ENCODE measurements at regions not wholly inside any gene's neighbourhood (a gene's known extent, or its start where the extent isn't known, plus 50 kb on each side); places are given as distances from the start of the nearest gene placed in this dataset.

GRCh38 chr3:18847583-18848197 lies 300.6 kb upstream of the KCNH8 start:
- no peak overlapping the region for H4K8ac ChIP-seq (replicated peaks; ENCODE audit: insufficient read length, low read depth, low read length)
- no peak overlapping the region for H2BK15ac ChIP-seq (ENCODE audit: low read depth, low read length)
- no peak overlapping the region for H2AK5ac ChIP-seq (ENCODE audit: insufficient read length, low read length)
- no CpG with 5 or more reads among the region's 5 CpGs for WGBS (ENCODE audit: extremely low coverage, insufficient read length, low lambda C conversion rate)
- no peak overlapping the region for H4K5ac ChIP-seq (ENCODE audit: insufficient read length, low read depth, low read length)
- H3K23ac ChIP-seq (ENCODE audit: insufficient read length, low read depth, low read length): no peak overlapping the region
- no peaks in the 10 kb centered on the region for H3K23me2 ChIP-seq (ENCODE audit: insufficient read length, low read depth, low read length, poor library complexity, severe bottlenecking)
- no peak overlapping the region for H2AFZ ChIP-seq (ENCODE audit: low read length)
- H3K27me3 Mint-ChIP-seq (ENCODE audit: low read depth): no peaks in the 10 kb centered on the region
- no peak overlapping the region for H3T11ph ChIP-seq (ENCODE audit: low read length)
- no peak overlapping the region for H3K18ac ChIP-seq (ENCODE audit: insufficient read length, low read depth, low read length)
- H2BK120ac ChIP-seq (ENCODE audit: low read depth, low read length, poor library complexity, severe bottlenecking): no peak overlapping the region
- H3K14ac ChIP-seq (ENCODE audit: insufficient read depth, low read length): no peak overlapping the region
- no peak overlapping the region for H3K27ac ChIP-seq (ENCODE audit: insufficient read length, low read depth, low read length)
- H4K20me1 ChIP-seq (ENCODE audit: control insufficient read depth, insufficient read depth, insufficient read length): no peaks in the 10 kb centered on the region
- H4K91ac ChIP-seq (ENCODE audit: insufficient read length, low read depth, low read length): no peak overlapping the region
- no peak overlapping the region for H3K56ac ChIP-seq (ENCODE audit: insufficient read length, low read depth, low read length)
- H3K4me2 ChIP-seq (ENCODE audit: insufficient read depth, insufficient read length, low read length): no peak overlapping the region
- no peak overlapping the region for H3K4ac ChIP-seq (ENCODE audit: low read depth, low read length)
- H3K4me3 Mint-ChIP-seq: no peak overlapping the region
- TF ChIP-seq, protein P1, sequence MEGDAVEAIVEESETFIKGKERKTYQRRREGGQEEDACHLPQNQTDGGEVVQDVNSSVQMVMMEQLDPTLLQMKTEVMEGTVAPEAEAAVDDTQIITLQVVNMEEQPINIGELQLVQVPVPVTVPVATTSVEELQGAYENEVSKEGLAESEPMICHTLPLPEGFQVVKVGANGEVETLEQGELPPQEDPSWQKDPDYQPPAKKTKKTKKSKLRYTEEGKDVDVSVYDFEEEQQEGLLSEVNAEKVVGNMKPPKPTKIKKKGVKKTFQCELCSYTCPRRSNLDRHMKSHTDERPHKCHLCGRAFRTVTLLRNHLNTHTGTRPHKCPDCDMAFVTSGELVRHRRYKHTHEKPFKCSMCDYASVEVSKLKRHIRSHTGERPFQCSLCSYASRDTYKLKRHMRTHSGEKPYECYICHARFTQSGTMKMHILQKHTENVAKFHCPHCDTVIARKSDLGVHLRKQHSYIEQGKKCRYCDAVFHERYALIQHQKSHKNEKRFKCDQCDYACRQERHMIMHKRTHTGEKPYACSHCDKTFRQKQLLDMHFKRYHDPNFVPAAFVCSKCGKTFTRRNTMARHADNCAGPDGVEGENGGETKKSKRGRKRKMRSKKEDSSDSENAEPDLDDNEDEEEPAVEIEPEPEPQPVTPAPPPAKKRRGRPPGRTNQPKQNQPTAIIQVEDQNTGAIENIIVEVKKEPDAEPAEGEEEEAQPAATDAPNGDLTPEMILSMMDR (conservative IDR thresholded peaks at IDR 0.05): peak; percentile 66
- H3K9me3 Mint-ChIP-seq: no peaks in the 10 kb centered on the region
- H2BK5ac ChIP-seq (ENCODE audit: insufficient read length, low read length): no peak overlapping the region
- no peak for DNase-seq
- H3K4me1 Mint-ChIP-seq: peaks cover 16 to 17% of the 10 kb centered on the region in 2 experiments
- H3K9me3 ChIP-seq (ENCODE audit: control insufficient read depth, low read depth, low read length): no peaks in the 10 kb centered on the region
- no peak overlapping the region for H3K27ac Mint-ChIP-seq
- no peaks in the 10 kb centered on the region for H3K27me3 ChIP-seq (ENCODE audit: insufficient read depth, low read length)
- H3K79me2 ChIP-seq (ENCODE audit: insufficient read depth, low read length): no peaks in the 10 kb centered on the region
- H3K4me1 ChIP-seq (ENCODE audit: insufficient read depth, low read length): no peaks in the 10 kb centered on the region
- H3K79me1 ChIP-seq (ENCODE audit: insufficient read depth, low read depth, low read length, poor library complexity, severe bottlenecking): no peaks in the 10 kb centered on the region
- H2BK12ac ChIP-seq (ENCODE audit: insufficient read length, low read depth, low read length): no peak overlapping the region
- no peak overlapping the region for H2BK20ac ChIP-seq (ENCODE audit: low read depth, low read length, poor library complexity, severe bottlenecking)
- H3K9ac ChIP-seq (ENCODE audit: extremely low read depth, insufficient read length, low read length): no peak overlapping the region
- no peaks in the 10 kb centered on the region for H3K36me3 Mint-ChIP-seq (ENCODE audit: insufficient read depth in 1 of 3, low read depth in 3 of 3)
